ENCODE measurements at regions not wholly inside any gene's neighbourhood (a gene's known extent, or its start where the extent isn't known, plus 50 kb on each side); places are given as distances from the start of the nearest gene placed in this dataset.

GRCh38 chr13:39856714-39857113, 201.3 kb downstream of the COG6 start:
- DNase-seq, result no peak
- H3K27me3 Mint-ChIP-seq (ENCODE audit: unreplicated experiment), result no peaks in the 10 kb centered on the region
- no TSS peak for BruUV-seq (replicated peaks)
- H3K9me3 Mint-ChIP-seq (ENCODE audit: low read depth, unreplicated experiment), result peaks cover 4% of the 10 kb centered on the region
- no peak overlapping the region for H3K27ac Mint-ChIP-seq (ENCODE audit: unreplicated experiment)
- H3K4me3 Mint-ChIP-seq (ENCODE audit: low read depth, unreplicated experiment), result no peak overlapping the region
- no peaks in the 10 kb centered on the region for H3K4me1 Mint-ChIP-seq (ENCODE audit: low read depth, unreplicated experiment)
- CTCF ChIA-PET, result no interaction called here
- no peaks in the 10 kb centered on the region for H3K36me3 Mint-ChIP-seq (ENCODE audit: insufficient read depth, unreplicated experiment)
- intact Hi-C loops (cut with micrococcal nuclease; ENCODE audit: unreplicated experiment), result no loop called here
- no peak for TF ChIP-seq CTCF (IDR thresholded peaks at IDR 0.05; ENCODE audit: unreplicated experiment)

GRCh38 chr13:39858794-39859193, 203.3 kb downstream of the COG6 start:
- intact Hi-C loops (cut with micrococcal nuclease; ENCODE audit: unreplicated experiment), result no loop called here
- Mint-ChIP-seq H3K4me1 (ENCODE audit: low read depth, unreplicated experiment) (no peaks in the 10 kb centered on the region), H3K4me3 (ENCODE audit: low read depth, unreplicated experiment) (no peak overlapping the region), H3K27me3 (ENCODE audit: unreplicated experiment) (no peaks in the 10 kb centered on the region), H3K27ac (ENCODE audit: unreplicated experiment) (no peak overlapping the region), H3K9me3 (ENCODE audit: low read depth, unreplicated experiment) (no peaks in the 10 kb centered on the region), H3K36me3 (ENCODE audit: insufficient read depth, unreplicated experiment) (no peaks in the 10 kb centered on the region)
- no TSS peak for BruUV-seq (replicated peaks)
- TF ChIP-seq CTCF (IDR thresholded peaks at IDR 0.05; ENCODE audit: unreplicated experiment), result no peak
- no peak for DNase-seq
- CTCF ChIA-PET, result no interaction called here

GRCh38 chr13:39859898-39860297, 204.4 kb downstream of the COG6 start:
- BruUV-seq (replicated peaks), result no TSS peak
- intact Hi-C loops (cut with micrococcal nuclease; ENCODE audit: unreplicated experiment), result no loop called here
- CTCF ChIA-PET, result no interaction called here
- TF ChIP-seq CTCF (IDR thresholded peaks at IDR 0.05; ENCODE audit: unreplicated experiment), result no peak
- no peaks in the 10 kb centered on the region for H3K9me3 Mint-ChIP-seq (ENCODE audit: low read depth, unreplicated experiment)
- no peak for DNase-seq
- H3K4me1 Mint-ChIP-seq (ENCODE audit: low read depth, unreplicated experiment), result no peaks in the 10 kb centered on the region
- no peak overlapping the region for H3K4me3 Mint-ChIP-seq (ENCODE audit: low read depth, unreplicated experiment)
- H3K27me3 Mint-ChIP-seq (ENCODE audit: unreplicated experiment), result no peaks in the 10 kb centered on the region
- H3K36me3 Mint-ChIP-seq (ENCODE audit: insufficient read depth, unreplicated experiment), result no peaks in the 10 kb centered on the region
- no peak overlapping the region for H3K27ac Mint-ChIP-seq (ENCODE audit: unreplicated experiment)

- H3K27me3 Mint-ChIP-seq (ENCODE audit: unreplicated experiment), result no peaks in the 10 kb centered on the region
- DNase-seq, result no peak
- no peaks in the 10 kb centered on the region for H3K4me1 Mint-ChIP-seq (ENCODE audit: low read depth, unreplicated experiment)
- no TSS peak for BruUV-seq (replicated peaks)
- CTCF ChIA-PET, result no interaction called here
- no peak overlapping the region for H3K4me3 Mint-ChIP-seq (ENCODE audit: low read depth, unreplicated experiment)
- H3K36me3 Mint-ChIP-seq (ENCODE audit: insufficient read depth, unreplicated experiment), result no peaks in the 10 kb centered on the region
- TF ChIP-seq CTCF (IDR thresholded peaks at IDR 0.05; ENCODE audit: unreplicated experiment), result no peak
- no peaks in the 10 kb centered on the region for H3K9me3 Mint-ChIP-seq (ENCODE audit: low read depth, unreplicated experiment)
- H3K27ac Mint-ChIP-seq (ENCODE audit: unreplicated experiment), result no peak overlapping the region
- intact Hi-C loops (cut with micrococcal nuclease; ENCODE audit: unreplicated experiment), result no loop called here
Measured at GRCh38 chr13:39862900-39863299, 207.4 kb downstream of the COG6 start.

GRCh38 chr13:39864221-39864620, 208.8 kb downstream of the COG6 start:
- no peaks in the 10 kb centered on the region for H3K9me3 Mint-ChIP-seq (ENCODE audit: low read depth, unreplicated experiment)
- no peak for TF ChIP-seq CTCF (IDR thresholded peaks at IDR 0.05; ENCODE audit: unreplicated experiment)
- CTCF ChIA-PET, result no interaction called here
- no peaks in the 10 kb centered on the region for H3K27me3 Mint-ChIP-seq (ENCODE audit: unreplicated experiment)
- H3K36me3 Mint-ChIP-seq (ENCODE audit: insufficient read depth, unreplicated experiment), result no peaks in the 10 kb centered on the region
- H3K27ac Mint-ChIP-seq (ENCODE audit: unreplicated experiment), result no peak overlapping the region
- intact Hi-C loops (cut with micrococcal nuclease; ENCODE audit: unreplicated experiment), result no loop called here
- H3K4me1 Mint-ChIP-seq (ENCODE audit: low read depth, unreplicated experiment), result peaks cover 7% of the 10 kb centered on the region
- H3K4me3 Mint-ChIP-seq (ENCODE audit: low read depth, unreplicated experiment), result no peak overlapping the region
- no peak for DNase-seq
- BruUV-seq (replicated peaks), result no TSS peak

Measured in Calu3 (cell line).